H9 (cell line): ENCODE measurements at regions not wholly inside any gene's neighbourhood (a gene's known extent, or its start where the extent isn't known, plus 50 kb on each side); places are given as distances from the start of the nearest gene placed in this dataset.

Experiments
- DNase-seq: peaks from one replicate; pipeline ENCODE4 v3.0.0-alpha.2; 2017
- H2AFZ ChIP-seq: one replicate; pipeline ENCODE4 v1.6.1; 2013; ENCODE audit warnings: mild to moderate bottlenecking, low read length, control low read depth, moderate library complexity
- H2AK5ac ChIP-seq: 2 replicates; pipeline ENCODE4 v1.6.1; 2013; ENCODE audit warnings: low read length, control low read depth, mixed read lengths; ENCODE audit not compliant: insufficient read length
- H2BK120ac ChIP-seq: one replicate; pipeline ENCODE4 v1.6.1; 2013; ENCODE audit warnings: low read depth, mild to moderate bottlenecking, low read length, control low read depth, inconsistent platforms; ENCODE audit not compliant: poor library complexity, severe bottlenecking
- H2BK12ac ChIP-seq: 2 replicates; pipeline ENCODE4 v1.6.1; 2013; ENCODE audit warnings: low read length, control low read depth, mixed read lengths, low read depth; ENCODE audit not compliant: insufficient read length
- H2BK15ac ChIP-seq: 2 replicates; pipeline ENCODE4 v1.6.1; 2013; ENCODE audit warnings: low read depth, low read length, control low read depth
- H2BK20ac ChIP-seq: one replicate; pipeline ENCODE4 v1.6.1; 2013; ENCODE audit warnings: low read depth, mild to moderate bottlenecking, low read length, control low read depth, inconsistent platforms; ENCODE audit not compliant: poor library complexity, severe bottlenecking
- H2BK5ac ChIP-seq: 2 replicates; pipeline ENCODE4 v1.6.1; 2013; ENCODE audit warnings: low read length, control low read depth, mixed read lengths; ENCODE audit not compliant: insufficient read length
- H3K14ac ChIP-seq: 2 replicates; pipeline ENCODE4 v1.6.1; 2013; ENCODE audit warnings: low read length, control low read depth; ENCODE audit not compliant: insufficient read depth
- H3K18ac ChIP-seq: 2 replicates; pipeline ENCODE4 v1.6.1; 2013; ENCODE audit warnings: low read depth, mild to moderate bottlenecking, mixed read lengths, low read length, control low read depth; ENCODE audit not compliant: insufficient read length
- H3K23ac ChIP-seq: 2 replicates; pipeline ENCODE4 v1.6.1; 2013; ENCODE audit warnings: low read length, control low read depth, mixed read lengths, low read depth; ENCODE audit not compliant: insufficient read length
- H3K23me2 ChIP-seq: 2 replicates; pipeline ENCODE4 v1.6.1; 2013; ENCODE audit warnings: low read depth, mild to moderate bottlenecking, mixed read lengths, low read length, control low read depth; ENCODE audit not compliant: insufficient read length, poor library complexity, severe bottlenecking
- H3K27ac ChIP-seq: 2 replicates; pipeline ENCODE4 v1.5.1; 2013; ENCODE audit warnings: low read length, control low read depth, mixed read lengths, low read depth; ENCODE audit not compliant: insufficient read length
- H3K27me3 ChIP-seq: 2 replicates; pipeline ENCODE4 v1.6.1; 2013; ENCODE audit warnings: low read length, control low read depth, inconsistent platforms; ENCODE audit not compliant: insufficient read depth
- H3K4ac ChIP-seq: 2 replicates; pipeline ENCODE4 v1.6.1; 2013; ENCODE audit warnings: low read depth, mild to moderate bottlenecking, control low read depth, inconsistent platforms, low read length, moderate library complexity
- H3K4me1 ChIP-seq: 2 replicates; pipeline ENCODE4 v1.6.1; 2013; ENCODE audit warnings: low read length, control low read depth, inconsistent platforms; ENCODE audit not compliant: insufficient read depth
- H3K4me2 ChIP-seq: 2 replicates; pipeline ENCODE4 v1.6.1; 2013; ENCODE audit warnings: low read length, control low read depth, mixed read lengths; ENCODE audit not compliant: insufficient read length, insufficient read depth
- H3K56ac ChIP-seq: 2 replicates; pipeline ENCODE4 v1.6.1; 2013; ENCODE audit warnings: low read depth, mild to moderate bottlenecking, mixed read lengths, low read length, control low read depth; ENCODE audit not compliant: insufficient read length
- H3K79me1 ChIP-seq: 2 replicates; pipeline ENCODE4 v1.6.1; 2013; ENCODE audit warnings: low read depth, mild to moderate bottlenecking, moderate library complexity, low read length, control low read depth, inconsistent platforms; ENCODE audit not compliant: insufficient read depth, poor library complexity, severe bottlenecking
- H3K79me2 ChIP-seq: 2 replicates; pipeline ENCODE4 v1.6.1; 2013; ENCODE audit warnings: low read length, control low read depth, inconsistent platforms; ENCODE audit not compliant: insufficient read depth
- H3K9ac ChIP-seq: 2 replicates; pipeline ENCODE4 v1.6.1; 2013; ENCODE audit warnings: low read length, control low read depth, mixed read lengths; ENCODE audit not compliant: insufficient read length; ENCODE audit errors: extremely low read depth
- H3K9me3 ChIP-seq: one replicate; pipeline ENCODE4 v1.6.1; 2013; ENCODE audit warnings: low read depth, low read length, inconsistent platforms; ENCODE audit not compliant: control insufficient read depth
- H3T11ph ChIP-seq: one replicate; pipeline ENCODE4 v1.6.1; 2013; ENCODE audit warnings: mild to moderate bottlenecking, low read length, control low read depth, inconsistent platforms
- H4K20me1 ChIP-seq: one replicate; pipeline ENCODE4 v1.6.1; 2013; ENCODE audit not compliant: control insufficient read depth, insufficient read length, insufficient read depth
- H4K5ac ChIP-seq: 2 replicates; pipeline ENCODE4 v1.6.1; 2013; ENCODE audit warnings: low read depth, mild to moderate bottlenecking, mixed read lengths, low read length, control low read depth; ENCODE audit not compliant: insufficient read length
- H4K8ac ChIP-seq: replicated peaks from 2 replicates; pipeline ENCODE4 v1.6.1; 2013; ENCODE audit warnings: low read length, control low read depth, mixed read lengths, low read depth; ENCODE audit not compliant: insufficient read length
- H4K91ac ChIP-seq: 2 replicates; pipeline ENCODE4 v1.6.1; 2013; ENCODE audit warnings: low read depth, mild to moderate bottlenecking, moderate library complexity, mixed read lengths, low read length, control low read depth; ENCODE audit not compliant: insufficient read length
- H3K27ac Mint-ChIP-seq, 3 experiments: 2 replicates in 2 of 3; 3 replicates in 1 of 3; pipeline ENCODE4 v1.8.0; 2020 to 2021; ENCODE audit warnings: mixed read lengths in 3 of 3, mild to moderate bottlenecking in 1 of 3, moderate library complexity in 1 of 3
- H3K27me3 Mint-ChIP-seq: 2 replicates; pipeline ENCODE4 v1.8.0; 2021; ENCODE audit warnings: low read depth, mild to moderate bottlenecking, moderate library complexity, mixed read lengths
- H3K36me3 Mint-ChIP-seq, 3 experiments: 2 replicates in 2 of 3; 3 replicates in 1 of 3; pipeline ENCODE4 v1.8.0; 2020 to 2021; ENCODE audit warnings: low read depth in 3 of 3, mixed read lengths in 3 of 3; ENCODE audit not compliant: insufficient read depth in 1 of 3
- H3K4me1 Mint-ChIP-seq, 2 experiments: 2 replicates each; pipeline ENCODE4 v1.8.0; 2020; ENCODE audit warnings: mixed read lengths in 2 of 2
- H3K4me3 Mint-ChIP-seq, 2 experiments: 2 replicates in 1 of 2; 3 replicates in 1 of 2; pipeline ENCODE4 v1.8.0; 2020 to 2021; ENCODE audit warnings: mild to moderate bottlenecking in 2 of 2, mixed read lengths in 2 of 2, moderate library complexity in 1 of 2
- H3K9me3 Mint-ChIP-seq, 2 experiments: 2 replicates in 1 of 2; 3 replicates in 1 of 2; pipeline ENCODE4 v1.8.0; 2020; ENCODE audit warnings: mild to moderate bottlenecking in 2 of 2, mixed read lengths in 2 of 2, moderate library complexity in 1 of 2
- CTCF ChIP-seq: fragments of 200-600 bp; sonication (generic); conservative IDR thresholded peaks from 3 replicates; pipeline ENCODE4 v1.8.0; 2021; ENCODE audit warnings: antibody characterized with exemption, mild to moderate bottlenecking
- whole genome bisulfite sequencing: extraction: QIAGEN DNeasy Blood & Tissue Kit; methylation state at CpG from one replicate; pipeline ENCODE4 v1.1.7; 2013; ENCODE audit warnings: missing lambda C conversion rate, low lambda C conversion rate, mixed read lengths; ENCODE audit not compliant: insufficient read length; ENCODE audit errors: extremely low coverage; 5-methylcytosine and 5-hydroxymethylcytosine counted together

- Histone ChIP-seq H4K8ac (no peak overlapping the region), H2BK20ac (no peak overlapping the region), H2BK12ac (no peak overlapping the region), H3K4me1 (no peaks in the 10 kb centered on the region), H4K91ac (no peak overlapping the region), H4K20me1 (no peaks in the 10 kb centered on the region), H3K4ac (no peak overlapping the region), H3K23me2 (no peaks in the 10 kb centered on the region), H3K18ac (no peak overlapping the region), H3K27me3 (no peaks in the 10 kb centered on the region), H3K79me2 (no peaks in the 10 kb centered on the region), H3K9ac (no peak overlapping the region), H3K27ac (no peak overlapping the region), H3K4me2 (no peak overlapping the region), H3K79me1 (no peaks in the 10 kb centered on the region), H3K56ac (no peak overlapping the region), H2BK120ac (no peak overlapping the region), H3K9me3 (no peaks in the 10 kb centered on the region), H3T11ph (no peak overlapping the region), H2BK15ac (no peak overlapping the region), H2AK5ac (no peak overlapping the region), H2BK5ac (no peak overlapping the region), H3K23ac (no peak overlapping the region), H2AFZ (no peak overlapping the region), H3K14ac (no peak overlapping the region), H4K5ac (no peak overlapping the region)
- peaks cover 0 to 11% of the 10 kb centered on the region in 2 experiments; a peak in 1 of 5 replicates for H3K9me3 Mint-ChIP-seq
- TF ChIP-seq CTCF, result no peak
- H3K36me3 Mint-ChIP-seq, result 0 out of 7 replicates have a peak, but pooled peaks cover 0 to 7% (median 2%) of the 10 kb centered on the region in 3 experiments
- H3K4me1 Mint-ChIP-seq, result no peaks in the 10 kb centered on the region
- H3K27me3 Mint-ChIP-seq, result no peaks in the 10 kb centered on the region
- no peak for DNase-seq
- no CpG with 5 or more reads among the region's 41 CpGs for WGBS
- no peak overlapping the region for H3K4me3 Mint-ChIP-seq
- H3K27ac Mint-ChIP-seq, result no peak overlapping the region
Observed at GRCh38 chr9:74275872-74276508, 221.1 kb upstream of the RORB start.
